WTC11 (cell line): ENCODE measurements at regions not wholly inside any gene's neighbourhood (a gene's known extent, or its start where the extent isn't known, plus 50 kb on each side); places are given as distances from the start of the nearest gene placed in this dataset.

Experiments used
- ATAC-seq: fragments of 200-7000 bp; cut with Tn5 transposase; 2 replicates; pipeline ENCODE4 v1.10.0; 2021; ENCODE audit warnings: mild to moderate bottlenecking, moderate library complexity
- CTCF ChIA-PET: fragments of 300-600 bp; sonication (Branson Sonifier 250); formaldehyde crosslinking; loops from one replicate; lab custom pipeline; 2021; ENCODE audit warnings: antibody characterized with exemption; lab: Charles Lee
- POLR2A ChIA-PET: fragments of 350-600 bp; sonication (Branson Sonifier 250); formaldehyde crosslinking; loops from one replicate; lab custom pipeline; 2021; ENCODE audit warnings: antibody characterized with exemption; lab: Charles Lee
- DNase-seq: peaks from one replicate; pipeline ENCODE4 v3.0.0; 2021; ENCODE audit warnings: low spot score
- H3K27ac Mint-ChIP-seq: 2 replicates; pipeline ENCODE4 v1.8.0; 2021; ENCODE audit warnings: mixed read lengths
- H3K27me3 Mint-ChIP-seq: 2 replicates; pipeline ENCODE4 v1.8.0; 2021; ENCODE audit warnings: low read depth, mild to moderate bottlenecking, moderate library complexity, mixed read lengths
- H3K36me3 Mint-ChIP-seq: 2 replicates; pipeline ENCODE4 v1.8.0; 2021; ENCODE audit warnings: mixed read lengths
- H3K4me1 Mint-ChIP-seq: 2 replicates; pipeline ENCODE4 v1.8.0; 2022; ENCODE audit warnings: mixed read lengths
- H3K4me3 Mint-ChIP-seq: 2 replicates; pipeline ENCODE4 v1.8.0; 2021; ENCODE audit warnings: mild to moderate bottlenecking, moderate library complexity, mixed read lengths
- H3K9me3 Mint-ChIP-seq: 2 replicates; pipeline ENCODE4 v1.8.0; 2021; ENCODE audit warnings: mixed read lengths
- CBFB ChIP-seq: sonication (generic); formaldehyde crosslinking; IDR thresholded peaks from 2 replicates; pipeline ENCODE4 v1.8.1; 2022; ENCODE audit warnings: mild to moderate bottlenecking, low read depth, missing genetic modification reagents
- E2F4 ChIP-seq: sonication (generic); formaldehyde crosslinking; IDR thresholded peaks from 2 replicates; pipeline ENCODE4 v1.8.1; 2022; ENCODE audit warnings: low read depth, mild to moderate bottlenecking, moderate library complexity, missing genetic modification reagents, borderline replicate concordance
- ERG ChIP-seq: fragments of 250-450 bp; sonication (Bioruptor Pico); IDR thresholded peaks from 2 replicates; pipeline ENCODE4 v1.8.0; 2021; ENCODE audit warnings: mild to moderate bottlenecking
- ETV6 ChIP-seq: sonication (generic); formaldehyde crosslinking; IDR thresholded peaks from 2 replicates; pipeline ENCODE4 v1.8.1; 2022; ENCODE audit warnings: mild to moderate bottlenecking, missing genetic modification reagents
- FOXJ3 ChIP-seq: sonication (generic); formaldehyde crosslinking; IDR thresholded peaks from 2 replicates; pipeline ENCODE4 v1.9.0; 2021; ENCODE audit warnings: missing genetic modification reagents, mild to moderate bottlenecking, borderline replicate concordance
- HMGXB4 ChIP-seq: sonication (generic); formaldehyde crosslinking; IDR thresholded peaks from 2 replicates; pipeline ENCODE4 v1.8.1; 2023; ENCODE audit warnings: mild to moderate bottlenecking, moderate library complexity, missing genetic modification reagents
- IRF2 ChIP-seq: sonication (generic); formaldehyde crosslinking; IDR thresholded peaks from 2 replicates; pipeline ENCODE4 v1.8.0; 2022; ENCODE audit warnings: low read depth, missing genetic modification reagents, borderline replicate concordance
- MLX ChIP-seq: sonication (generic); formaldehyde crosslinking; IDR thresholded peaks from 2 replicates; pipeline ENCODE4 v1.8.1; 2023; ENCODE audit warnings: mild to moderate bottlenecking, missing genetic modification reagents, moderate library complexity
- MYBL2 ChIP-seq: sonication (generic); formaldehyde crosslinking; IDR thresholded peaks from 2 replicates; pipeline ENCODE4 v1.8.1; 2023; ENCODE audit warnings: mild to moderate bottlenecking, moderate library complexity, missing genetic modification reagents
- PREB ChIP-seq: sonication (generic); formaldehyde crosslinking; IDR thresholded peaks from 2 replicates; pipeline ENCODE4 v1.8.1; 2022; ENCODE audit warnings: mild to moderate bottlenecking, missing genetic modification reagents, moderate library complexity, borderline replicate concordance
- RORB ChIP-seq: fragments of 250-450 bp; sonication (Bioruptor Pico); IDR thresholded peaks from 2 replicates; pipeline ENCODE4 v1.9.0; 2021; ENCODE audit warnings: mild to moderate bottlenecking
- SMAD4 ChIP-seq: sonication (generic); formaldehyde crosslinking; IDR thresholded peaks from 2 replicates; pipeline ENCODE4 v1.8.0; 2022; ENCODE audit warnings: mild to moderate bottlenecking, missing genetic modification reagents
- TEAD4 ChIP-seq: sonication (generic); formaldehyde crosslinking; IDR thresholded peaks from 2 replicates; pipeline ENCODE4 v1.8.0; 2022; ENCODE audit warnings: mild to moderate bottlenecking, missing genetic modification reagents
- ZNF121 ChIP-seq: sonication (generic); formaldehyde crosslinking; IDR thresholded peaks from 2 replicates; pipeline ENCODE4 v1.8.0; 2023; ENCODE audit warnings: missing genetic modification reagents
- ZNF138 ChIP-seq: sonication (generic); formaldehyde crosslinking; conservative IDR thresholded peaks from 2 replicates; pipeline ENCODE4 v1.8.1; 2022; ENCODE audit warnings: mild to moderate bottlenecking, moderate library complexity, missing genetic modification reagents
- ZNF263 ChIP-seq: sonication (generic); formaldehyde crosslinking; IDR thresholded peaks from 2 replicates; pipeline ENCODE4 v1.8.1; 2022; ENCODE audit warnings: low read depth, mild to moderate bottlenecking, moderate library complexity, missing genetic modification reagents
- ZNF423 ChIP-seq: fragments of 250-450 bp; sonication (Bioruptor Pico); IDR thresholded peaks from 2 replicates; pipeline ENCODE4 v2.1.2; 2022; ENCODE audit warnings: mild to moderate bottlenecking, moderate library complexity
- ZNF425 ChIP-seq: fragments of 250-450 bp; sonication (Bioruptor Pico); conservative IDR thresholded peaks from 2 replicates; pipeline ENCODE4 v1.9.0; 2021; ENCODE audit warnings: mild to moderate bottlenecking
- ZNF532 ChIP-seq: fragments of 250-450 bp; sonication (Bioruptor Pico); IDR thresholded peaks from 2 replicates; pipeline ENCODE4 v1.9.0; 2021; ENCODE audit warnings: mild to moderate bottlenecking, borderline replicate concordance

- TF ChIP-seq FOXJ3 (CRISPR knock-in tag) (no peak), PREB (CRISPR knock-in tag) (no peak)
These were observed 98.4 kb upstream of the CPLX2 start (continued) for GRCh38 chr5:175772747-175773533.

- ATAC-seq (peak; percentile 40), DNase-seq (no peak)
- Mint-ChIP-seq H3K4me1 (peaks cover 15% of the 10 kb centered on the region), H3K27ac (no peak overlapping the region), H3K36me3 (no peaks in the 10 kb centered on the region), H3K9me3 (peaks cover under 1% of the 10 kb centered on the region), H3K4me3 (peak overlapping the region; percentile 60), H3K27me3 (peaks cover 26% of the 10 kb centered on the region)
- POLR2A ChIA-PET = no interaction called here
- TF ChIP-seq IRF2 (CRISPR knock-in tag) (no peak), CBFB (CRISPR knock-in tag) (no peak), ZNF121 (CRISPR knock-in tag) (0 out of 2 replicates have a peak, but pooled peaks have one; percentile 26), HMGXB4 (CRISPR knock-in tag) (no peak), E2F4 (CRISPR knock-in tag) (no peak)
- CTCF ChIA-PET = interaction anchor here (1.2 to 5.0 kb wide), 4 partner anchors 23 to 102 kb away, joined by 3 to 45 read pairs (median 7); partner anchors contain the start of gene CPLX2
These were observed 97.8 kb upstream of the CPLX2 start for GRCh38 chr5:175773534-175774070.

GRCh38 chr5:175775416-175775815, 96.0 kb upstream of the CPLX2 start:
- CTCF ChIA-PET = interaction anchor here (1.2 to 5.0 kb wide), 2 partner anchors 42 to 45 kb away, joined by 3 to 45 read pairs; no protein-coding TSS in a partner anchor
- TF ChIP-seq ZNF532 (CRISPR knock-in tag) (no peak), ZNF425 (no peak), ZNF423 (CRISPR knock-in tag) (no peak), ERG (no peak), RORB (CRISPR knock-in tag) (no peak), MYBL2 (no peak), ZNF263 (no peak), MLX (CRISPR knock-in tag) (no peak), ETV6 (CRISPR knock-in tag) (no peak), ZNF138 (no peak), SMAD4 (CRISPR knock-in tag) (no peak), TEAD4 (CRISPR knock-in tag) (no peak)

More at GRCh38 chr5:175775416-175775815, 96.0 kb upstream of the CPLX2 start:
- POLR2A ChIA-PET = no interaction called here
- ATAC-seq = no peak
- H3K4me3 Mint-ChIP-seq = no peak overlapping the region
- no peaks in the 10 kb centered on the region for H3K9me3 Mint-ChIP-seq
- DNase-seq = no peak
- no peak overlapping the region for H3K27ac Mint-ChIP-seq
- H3K27me3 Mint-ChIP-seq = peaks cover 26% of the 10 kb centered on the region
- peaks cover 19% of the 10 kb centered on the region for H3K4me1 Mint-ChIP-seq
- no peaks in the 10 kb centered on the region for H3K36me3 Mint-ChIP-seq
